Uterus (tissue), 2 donors: ENCODE measurements at regions not wholly inside any gene's neighbourhood (a gene's known extent, or its start where the extent isn't known, plus 50 kb on each side); places are given as distances from the start of the nearest gene placed in this dataset.

Source experiments
- POLR2A ChIP-seq, 2 donors: fragments of 450-650 bp; IDR thresholded peaks; one replicate each; pipeline ENCODE4 v1.6.1; 2016; ENCODE audit warnings: antibody characterized with exemption in 2 of 2, mild to moderate bottlenecking in 1 of 2, moderate library complexity in 1 of 2
- TF ChIP-seq, protein P1 (sequence below), 4 experiments: fragments of 200-600 bp in 2 of 4; fragments of 450-650 bp in 2 of 4; sonication (generic) in 2 of 4; IDR thresholded peaks; one replicate each; pipeline ENCODE4 v1.5.1; 2016 to 2019; ENCODE audit warnings: antibody characterized with exemption in 4 of 4, mild to moderate bottlenecking in 2 of 4, moderate library complexity in 1 of 4

DNA sequence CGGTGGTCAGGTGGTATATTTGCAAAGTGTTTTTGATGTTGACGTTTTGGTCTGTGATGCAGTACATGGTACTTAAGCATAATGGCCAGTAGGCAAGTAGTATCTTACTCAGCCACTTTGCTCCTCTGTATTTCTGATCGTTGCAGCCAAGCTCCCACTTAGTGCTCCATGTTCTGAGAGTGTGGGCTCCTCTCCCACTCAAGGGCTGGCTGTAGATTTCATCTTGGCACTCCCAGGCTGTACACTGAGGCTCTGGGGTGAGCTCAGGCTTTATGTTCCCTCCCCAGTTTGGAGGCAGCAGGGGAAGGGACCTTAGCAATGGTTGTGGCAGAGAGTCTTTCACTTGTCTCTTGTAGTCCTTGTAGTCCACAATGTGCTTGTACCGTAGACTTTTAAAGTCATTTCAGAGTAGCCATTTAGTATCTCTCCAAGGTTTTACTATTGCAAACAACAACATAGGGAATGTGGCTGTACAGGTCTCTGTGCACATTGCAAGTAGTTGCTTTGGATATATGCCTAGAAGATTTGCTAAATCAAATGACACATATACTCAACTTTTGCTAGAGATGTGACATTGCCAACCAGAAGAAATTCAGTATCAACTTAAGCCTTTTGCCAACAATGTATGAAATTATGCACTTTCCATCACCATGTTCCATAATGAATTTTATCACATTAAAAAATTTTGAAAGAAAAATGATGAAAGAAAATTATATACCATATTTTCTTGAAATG, 304.3 kb upstream of the CTNND2 start:
- no peak for TF ChIP-seq POLR2A (IDR thresholded peaks at IDR 0.05)
- TF ChIP-seq, protein P1, sequence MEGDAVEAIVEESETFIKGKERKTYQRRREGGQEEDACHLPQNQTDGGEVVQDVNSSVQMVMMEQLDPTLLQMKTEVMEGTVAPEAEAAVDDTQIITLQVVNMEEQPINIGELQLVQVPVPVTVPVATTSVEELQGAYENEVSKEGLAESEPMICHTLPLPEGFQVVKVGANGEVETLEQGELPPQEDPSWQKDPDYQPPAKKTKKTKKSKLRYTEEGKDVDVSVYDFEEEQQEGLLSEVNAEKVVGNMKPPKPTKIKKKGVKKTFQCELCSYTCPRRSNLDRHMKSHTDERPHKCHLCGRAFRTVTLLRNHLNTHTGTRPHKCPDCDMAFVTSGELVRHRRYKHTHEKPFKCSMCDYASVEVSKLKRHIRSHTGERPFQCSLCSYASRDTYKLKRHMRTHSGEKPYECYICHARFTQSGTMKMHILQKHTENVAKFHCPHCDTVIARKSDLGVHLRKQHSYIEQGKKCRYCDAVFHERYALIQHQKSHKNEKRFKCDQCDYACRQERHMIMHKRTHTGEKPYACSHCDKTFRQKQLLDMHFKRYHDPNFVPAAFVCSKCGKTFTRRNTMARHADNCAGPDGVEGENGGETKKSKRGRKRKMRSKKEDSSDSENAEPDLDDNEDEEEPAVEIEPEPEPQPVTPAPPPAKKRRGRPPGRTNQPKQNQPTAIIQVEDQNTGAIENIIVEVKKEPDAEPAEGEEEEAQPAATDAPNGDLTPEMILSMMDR (IDR thresholded peaks at IDR 0.05) = no peak
